22Rv1 (cell line): ENCODE measurements at regions not wholly inside any gene's neighbourhood (a gene's known extent, or its start where the extent isn't known, plus 50 kb on each side); places are given as distances from the start of the nearest gene placed in this dataset.
"Not testable (repeated sequence)": the region's sequence is repeated elsewhere in the genome, so short reads cannot be mapped to it uniquely, and the experiment has no call there.

Experiments
- H3K27ac ChIP-seq: fragments of 450-650 bp; 2 replicates; pipeline ENCODE4 v1.5.1; 2017
- ZFX ChIP-seq: fragments of 450-650 bp; IDR thresholded peaks from 2 replicates; pipeline ENCODE4 v1.6.1; 2017; ENCODE audit warnings: antibody characterized with exemption, borderline replicate concordance
- TF ChIP-seq, protein P1 (sequence below): fragments of 450-650 bp; IDR thresholded peaks from 2 replicates; pipeline ENCODE4 v1.5.1; 2017; ENCODE audit warnings: mild to moderate bottlenecking

DNA sequence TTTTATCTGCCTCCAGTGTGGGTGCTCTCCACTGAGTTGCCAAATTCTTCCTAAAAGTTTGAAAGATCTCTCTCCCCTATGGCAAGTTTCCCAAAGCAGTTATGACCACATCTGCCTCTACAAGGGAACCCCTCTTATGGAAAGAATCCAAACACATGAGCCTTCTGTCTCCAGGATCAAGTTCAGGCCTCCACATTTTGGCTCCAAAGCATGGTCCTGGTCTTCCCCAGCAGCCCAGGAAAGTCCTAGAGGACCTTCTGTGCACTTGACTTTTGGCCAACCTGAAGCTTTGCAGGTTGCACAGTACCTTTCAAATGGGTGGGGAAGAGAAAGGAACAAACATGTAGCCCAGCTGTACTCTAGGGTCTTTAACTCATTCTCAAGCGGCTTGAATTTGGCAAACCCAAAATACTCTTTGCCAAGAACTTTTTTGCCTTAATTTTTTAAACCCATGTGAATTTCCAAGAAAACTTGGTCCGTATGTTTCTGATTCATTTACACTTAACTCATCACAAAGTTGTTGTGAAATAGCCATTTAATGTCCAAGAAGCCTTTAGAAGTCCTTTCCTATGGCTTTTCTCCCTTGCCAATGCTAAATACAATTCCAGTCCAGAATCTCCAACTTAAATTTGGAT lies 240.1 kb upstream of the TBX18 start:
- no peak overlapping the region for H3K27ac ChIP-seq
- TF ChIP-seq, protein P1, sequence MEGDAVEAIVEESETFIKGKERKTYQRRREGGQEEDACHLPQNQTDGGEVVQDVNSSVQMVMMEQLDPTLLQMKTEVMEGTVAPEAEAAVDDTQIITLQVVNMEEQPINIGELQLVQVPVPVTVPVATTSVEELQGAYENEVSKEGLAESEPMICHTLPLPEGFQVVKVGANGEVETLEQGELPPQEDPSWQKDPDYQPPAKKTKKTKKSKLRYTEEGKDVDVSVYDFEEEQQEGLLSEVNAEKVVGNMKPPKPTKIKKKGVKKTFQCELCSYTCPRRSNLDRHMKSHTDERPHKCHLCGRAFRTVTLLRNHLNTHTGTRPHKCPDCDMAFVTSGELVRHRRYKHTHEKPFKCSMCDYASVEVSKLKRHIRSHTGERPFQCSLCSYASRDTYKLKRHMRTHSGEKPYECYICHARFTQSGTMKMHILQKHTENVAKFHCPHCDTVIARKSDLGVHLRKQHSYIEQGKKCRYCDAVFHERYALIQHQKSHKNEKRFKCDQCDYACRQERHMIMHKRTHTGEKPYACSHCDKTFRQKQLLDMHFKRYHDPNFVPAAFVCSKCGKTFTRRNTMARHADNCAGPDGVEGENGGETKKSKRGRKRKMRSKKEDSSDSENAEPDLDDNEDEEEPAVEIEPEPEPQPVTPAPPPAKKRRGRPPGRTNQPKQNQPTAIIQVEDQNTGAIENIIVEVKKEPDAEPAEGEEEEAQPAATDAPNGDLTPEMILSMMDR: no peak
- TF ChIP-seq ZFX: no peak

DNA sequence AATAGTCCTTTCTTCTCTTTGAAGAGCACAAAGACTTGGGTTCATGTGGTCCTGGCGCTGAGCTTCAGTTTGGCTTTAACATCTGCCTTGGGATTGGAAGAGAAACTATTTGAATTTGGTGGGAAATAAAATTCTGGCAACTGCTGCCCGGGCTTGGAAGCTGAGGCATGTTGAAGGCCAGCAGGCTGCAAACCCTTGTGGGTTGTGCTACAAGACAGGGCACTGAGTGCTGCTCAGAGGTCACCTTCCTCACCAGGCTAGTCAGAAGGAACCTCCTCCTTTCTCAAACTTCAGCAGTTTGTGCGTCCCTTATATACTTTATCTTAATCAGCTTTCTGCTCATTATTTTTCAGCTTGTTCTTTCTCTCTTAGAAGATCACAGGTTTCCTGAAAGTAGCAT lies 238.4 kb upstream of the TBX18 start:
- TF ChIP-seq, protein P1: no peak
- no peak for TF ChIP-seq ZFX
- no peak overlapping the region for H3K27ac ChIP-seq

DNA sequence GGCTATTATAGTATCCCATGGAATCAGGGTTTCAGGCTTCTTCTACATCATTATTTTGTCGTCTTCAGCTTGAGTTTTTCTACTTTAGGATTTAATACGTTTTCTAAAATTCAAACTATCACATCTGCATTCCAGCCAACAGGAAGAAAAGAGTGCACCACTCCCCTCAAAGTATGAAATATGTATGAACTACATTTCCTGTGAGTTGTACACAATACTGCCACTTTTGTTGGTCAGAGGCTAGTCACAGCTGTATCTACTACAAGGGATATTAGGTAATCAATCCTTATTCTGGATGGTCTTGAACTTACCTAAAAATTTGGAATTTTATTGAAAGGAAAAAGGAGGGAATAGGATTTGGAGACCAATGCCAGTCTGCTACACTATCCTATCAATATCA lies 235.6 kb upstream of the TBX18 start:
- no peak for TF ChIP-seq ZFX
- TF ChIP-seq, protein P1: no peak
- no peak overlapping the region for H3K27ac ChIP-seq

DNA sequence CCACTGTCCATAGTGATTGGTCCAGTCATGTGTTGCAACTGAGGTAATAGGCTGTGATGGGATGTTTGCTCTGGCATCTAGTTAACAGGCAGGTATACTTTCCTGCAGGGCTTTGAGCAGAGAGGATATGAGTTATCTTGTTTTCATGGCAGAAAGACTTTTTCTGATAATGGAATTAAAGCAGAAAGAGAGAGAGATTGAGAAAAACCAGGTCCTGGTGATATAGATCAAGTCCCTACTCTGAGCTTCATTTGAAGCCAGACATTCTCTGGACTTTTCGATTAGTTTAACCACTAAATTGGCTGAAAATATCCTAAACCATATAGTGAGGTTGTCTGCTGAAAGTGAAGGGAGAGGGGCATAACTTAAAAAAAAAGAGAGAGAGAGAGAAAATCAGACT lies 233.8 kb upstream of the TBX18 start:
- TF ChIP-seq, protein P1: no peak
- TF ChIP-seq ZFX: no peak
- no peak overlapping the region for H3K27ac ChIP-seq

DNA sequence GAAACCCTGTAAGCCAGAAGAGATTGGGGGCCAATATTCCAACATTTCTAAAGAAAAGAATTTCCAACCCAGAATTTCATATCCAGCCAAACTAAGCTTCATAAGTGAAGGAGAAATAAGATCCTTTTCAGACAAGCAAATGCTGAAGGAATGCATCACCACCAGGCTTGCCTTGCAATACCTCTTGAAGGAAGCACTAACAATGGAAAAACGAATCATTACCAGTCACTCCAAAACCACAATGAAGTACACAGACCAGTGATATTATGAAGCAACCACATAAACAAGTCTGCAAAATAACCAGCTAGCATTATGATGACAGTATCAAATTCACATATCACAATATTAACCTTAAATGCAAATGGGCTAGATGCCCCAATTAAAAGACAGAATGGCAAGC lies 224.4 kb upstream of the TBX18 start:
- H3K27ac ChIP-seq: not testable (repeated sequence)

DNA sequence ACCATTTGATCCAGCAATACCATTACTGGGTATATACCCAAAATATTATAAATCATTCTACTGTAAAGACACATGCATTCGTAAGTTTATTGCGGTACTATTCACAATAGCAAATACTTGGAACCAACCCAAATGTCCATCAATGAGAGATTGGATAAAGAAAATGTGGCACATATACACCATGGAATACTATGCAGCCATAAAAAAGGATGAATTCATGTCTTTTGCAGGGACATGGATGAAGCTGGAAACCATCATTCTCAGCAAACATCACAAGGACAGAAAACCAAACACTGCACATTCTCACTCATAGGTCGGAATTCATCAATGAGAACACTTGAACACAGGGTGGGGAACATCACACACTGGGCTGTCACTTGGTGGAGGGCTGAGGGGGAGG lies 221.1 kb upstream of the TBX18 start:
- H3K27ac ChIP-seq: not testable (repeated sequence)

DNA sequence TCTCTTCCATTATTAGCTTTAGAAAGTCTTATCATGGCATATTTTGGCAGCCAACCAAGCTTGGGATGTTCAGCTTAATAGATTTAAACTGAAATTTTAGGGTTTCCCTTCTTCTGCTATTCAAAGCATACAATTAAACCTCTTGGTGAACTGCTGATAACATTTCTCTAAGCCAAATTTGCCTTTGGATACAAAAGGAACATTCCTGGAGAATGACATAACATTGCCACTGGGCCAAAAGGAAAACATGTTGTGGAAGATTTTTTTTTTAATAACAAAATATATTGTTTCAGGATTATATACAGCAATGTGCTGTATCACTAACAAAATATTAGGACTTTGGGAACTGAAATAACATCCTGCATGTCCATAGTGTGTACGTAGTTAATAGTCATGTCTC lies 215.1 kb upstream of the TBX18 start:
- H3K27ac ChIP-seq: no peak overlapping the region
- TF ChIP-seq ZFX: no peak
- TF ChIP-seq, protein P1: no peak

DNA sequence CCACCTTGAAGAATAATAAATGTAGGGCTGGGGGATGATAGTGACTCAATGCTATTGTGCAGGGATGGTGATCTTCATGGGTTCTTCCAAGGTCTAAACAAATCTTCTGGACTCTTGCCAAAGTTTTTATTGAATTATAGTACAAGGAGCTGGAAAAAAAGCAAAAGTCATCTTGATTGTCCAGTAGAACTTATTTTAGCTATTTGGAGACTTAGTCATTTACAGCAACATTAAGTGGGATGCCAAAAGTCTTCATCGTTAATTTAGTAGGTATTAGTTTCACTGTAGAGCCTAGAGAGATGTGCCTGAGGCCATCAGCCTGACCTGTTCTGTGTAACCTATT lies 212.9 kb upstream of the TBX18 start:
- no peak for TF ChIP-seq ZFX
- TF ChIP-seq, protein P1: no peak

More for the DNA sequence above, 212.9 kb upstream of the TBX18 start:
- no peak overlapping the region for H3K27ac ChIP-seq
